D721Med (cell line): ENCODE measurements at regions not wholly inside any gene's neighbourhood (a gene's known extent, or its start where the extent isn't known, plus 50 kb on each side); places are given as distances from the start of the nearest gene placed in this dataset.

Experiments
- DNase-seq: peaks from one replicate; pipeline ENCODE4 v3.0.0; 2011; ENCODE audit warnings: low spot score; ENCODE audit not compliant: insufficient read length
- FAIRE-seq: peaks from 2 replicates; lab custom pipeline; 2011; peaks lifted over from hg19 to GRCh38; lab: Jason Lieb, UNC
- TF ChIP-seq, protein P1 (sequence below): IDR thresholded peaks from 2 replicates; pipeline ENCODE4 v1.5.1; 2012; ENCODE audit warnings: mild to moderate bottlenecking, control low read depth; ENCODE audit not compliant: insufficient read depth; ENCODE audit errors: missing control alignments

DNA sequence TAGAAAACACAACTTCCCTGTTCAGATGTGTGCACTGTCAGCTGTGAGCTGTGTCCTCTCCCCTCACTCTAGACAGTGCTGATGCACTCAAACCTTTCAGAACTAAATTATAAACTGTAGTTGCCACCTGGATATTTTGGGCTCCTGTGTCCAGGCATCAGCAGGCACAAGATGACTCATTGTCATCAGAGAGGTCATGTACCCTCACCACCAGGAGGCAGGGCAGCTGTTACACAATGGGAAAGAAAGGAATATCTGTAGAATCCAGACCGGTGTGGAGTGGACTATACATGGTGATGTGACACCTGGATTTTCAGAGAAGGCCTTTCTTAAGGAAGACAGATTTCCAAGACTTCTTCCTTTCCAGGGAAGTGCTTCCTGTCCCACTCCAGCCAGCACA lies 854.4 kb upstream of the AGA start:
- FAIRE-seq (no peak), DNase-seq (no peak)
- TF ChIP-seq, protein P1, sequence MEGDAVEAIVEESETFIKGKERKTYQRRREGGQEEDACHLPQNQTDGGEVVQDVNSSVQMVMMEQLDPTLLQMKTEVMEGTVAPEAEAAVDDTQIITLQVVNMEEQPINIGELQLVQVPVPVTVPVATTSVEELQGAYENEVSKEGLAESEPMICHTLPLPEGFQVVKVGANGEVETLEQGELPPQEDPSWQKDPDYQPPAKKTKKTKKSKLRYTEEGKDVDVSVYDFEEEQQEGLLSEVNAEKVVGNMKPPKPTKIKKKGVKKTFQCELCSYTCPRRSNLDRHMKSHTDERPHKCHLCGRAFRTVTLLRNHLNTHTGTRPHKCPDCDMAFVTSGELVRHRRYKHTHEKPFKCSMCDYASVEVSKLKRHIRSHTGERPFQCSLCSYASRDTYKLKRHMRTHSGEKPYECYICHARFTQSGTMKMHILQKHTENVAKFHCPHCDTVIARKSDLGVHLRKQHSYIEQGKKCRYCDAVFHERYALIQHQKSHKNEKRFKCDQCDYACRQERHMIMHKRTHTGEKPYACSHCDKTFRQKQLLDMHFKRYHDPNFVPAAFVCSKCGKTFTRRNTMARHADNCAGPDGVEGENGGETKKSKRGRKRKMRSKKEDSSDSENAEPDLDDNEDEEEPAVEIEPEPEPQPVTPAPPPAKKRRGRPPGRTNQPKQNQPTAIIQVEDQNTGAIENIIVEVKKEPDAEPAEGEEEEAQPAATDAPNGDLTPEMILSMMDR: no peak

DNA sequence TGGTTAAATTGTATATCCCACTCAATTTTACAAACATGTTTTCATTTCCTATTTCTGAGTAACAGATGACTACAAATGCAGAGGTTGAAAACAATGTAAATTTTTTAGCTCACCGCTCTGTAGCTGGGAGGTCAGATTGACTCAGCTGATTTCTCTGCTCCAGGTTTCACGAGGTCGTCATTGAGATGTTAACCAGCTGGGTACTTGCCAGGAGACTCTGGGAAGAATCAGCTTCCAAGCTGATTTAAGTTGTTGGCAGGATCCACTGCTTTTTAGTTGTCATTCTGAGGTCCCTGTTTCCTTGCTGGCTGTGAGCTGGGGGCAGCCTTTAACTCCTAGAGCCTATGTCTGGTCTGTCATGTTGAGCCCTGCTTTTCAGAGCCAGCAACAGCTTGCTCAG lies 864.3 kb upstream of the AGA start:
- TF ChIP-seq, protein P1: no peak
- FAIRE-seq (no peak), DNase-seq (no peak)

DNA sequence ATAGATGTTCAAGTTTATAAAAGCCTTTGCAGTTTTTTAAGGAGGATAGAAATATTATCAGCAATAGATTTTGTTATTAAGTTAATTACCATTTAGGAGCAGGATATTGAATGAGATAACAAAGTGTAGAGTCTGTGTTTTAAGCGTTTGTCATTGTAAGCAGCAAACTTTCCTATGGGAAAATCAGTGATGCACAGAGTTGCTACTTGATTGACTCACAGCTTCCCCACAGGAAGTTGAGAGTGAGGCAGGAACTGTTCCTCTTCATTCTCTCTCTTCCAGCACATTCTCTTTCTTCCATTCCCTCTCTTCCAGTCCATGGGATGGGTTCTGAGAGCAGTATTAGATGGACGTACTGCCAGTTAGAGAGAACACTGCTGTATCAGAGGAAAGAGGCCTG lies 867.7 kb upstream of the AGA start:
- TF ChIP-seq, protein P1: no peak
- DNase-seq (no peak), FAIRE-seq (no peak)

DNA sequence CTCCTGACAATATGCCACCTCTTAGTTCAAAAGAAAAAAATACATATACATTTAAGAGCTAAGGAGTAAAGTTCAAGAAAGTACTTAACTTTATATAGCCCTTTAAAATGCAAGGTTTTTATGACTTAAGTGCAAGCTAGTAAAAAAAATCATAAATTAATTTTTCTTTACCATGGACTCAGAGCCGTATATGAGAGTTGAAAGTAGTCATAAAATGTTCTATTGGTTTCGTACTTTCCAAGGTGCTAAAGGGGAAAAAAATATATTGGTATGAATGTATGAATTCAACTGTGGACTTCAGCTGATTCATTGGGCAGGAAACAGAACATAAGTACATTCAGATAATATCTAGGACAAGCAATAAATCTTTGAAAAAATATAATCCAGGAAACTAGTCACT lies 869.8 kb upstream of the AGA start:
- DNase-seq (no peak), FAIRE-seq (no peak)
- TF ChIP-seq, protein P1: no peak

DNA sequence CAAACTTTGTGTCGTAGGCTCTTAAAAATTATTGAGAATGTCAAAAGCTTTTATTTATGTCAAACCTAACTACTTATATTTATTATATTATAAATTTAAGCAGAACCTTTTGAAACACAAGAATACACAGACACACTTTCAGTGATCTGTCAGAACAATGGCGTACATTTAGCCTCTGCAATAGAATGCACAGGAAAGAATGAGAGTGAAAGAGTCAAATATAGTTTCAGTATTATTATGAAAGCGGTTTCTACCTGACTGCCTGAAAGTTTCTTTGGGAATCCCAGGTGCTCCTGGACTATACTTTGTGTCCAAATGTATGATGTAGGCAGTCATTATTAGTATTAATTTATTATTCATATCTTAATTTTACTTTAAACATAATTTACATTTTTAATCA lies 872.0 kb upstream of the AGA start:
- no peak for FAIRE-seq
- TF ChIP-seq, protein P1: no peak
- DNase-seq: no peak

DNA sequence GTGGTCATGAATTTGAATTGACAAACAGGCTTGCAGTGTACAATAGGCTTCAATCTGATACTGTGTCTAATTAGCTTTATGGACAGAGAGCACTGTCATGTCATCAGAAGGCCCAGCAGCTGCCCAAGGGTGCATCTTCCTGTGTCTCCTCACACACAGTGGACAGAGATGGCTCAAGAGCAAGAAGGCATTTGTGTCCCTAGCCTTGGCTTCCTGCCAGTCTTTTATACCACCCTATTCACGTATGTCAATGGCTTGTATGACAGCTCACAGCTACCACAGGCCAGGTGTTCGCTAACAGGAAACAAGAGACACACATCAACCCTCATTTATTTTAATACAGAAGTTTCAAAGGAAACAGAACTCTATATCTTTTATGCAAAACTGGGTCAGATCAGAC lies 874.0 kb upstream of the AGA start:
- TF ChIP-seq, protein P1: no peak
- no peak for FAIRE-seq
- no peak for DNase-seq

DNA sequence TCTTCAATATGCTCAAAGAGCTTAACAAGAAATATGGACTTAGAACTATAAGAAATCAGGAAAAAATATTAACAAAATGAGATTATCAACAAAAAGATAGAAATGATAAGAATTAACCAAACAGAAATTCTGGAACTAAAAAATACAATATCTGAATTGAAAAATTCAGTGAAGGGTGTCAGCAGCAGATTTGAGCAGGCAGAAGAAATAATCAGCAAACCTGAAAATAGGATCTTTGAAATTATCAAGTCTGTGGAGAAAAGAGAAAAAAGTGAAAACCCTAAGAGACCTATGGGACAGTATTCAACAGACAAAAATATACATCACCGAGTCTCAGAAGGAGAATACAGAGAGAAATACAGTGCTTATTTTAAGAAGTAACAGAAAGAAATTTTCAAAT lies 877.8 kb upstream of the AGA start:
- TF ChIP-seq, protein P1: no peak
- FAIRE-seq (no peak), DNase-seq (no peak)
